Stimulated activated CD8-positive, alpha-beta memory T cell treated with anti-CD3 and anti-CD28 coated beads, Interleukin-15, amount 100 ng/mL, for 4 hours (primary cell): ENCODE measurements at regions not wholly inside any gene's neighbourhood (a gene's known extent, or its start where the extent isn't known, plus 50 kb on each side); places are given as distances from the start of the nearest gene placed in this dataset.

Source experiments
- DNase-seq, 2 donors: peaks; one replicate each; pipeline ENCODE4 v3.0.0-alpha.2; 2020; ENCODE audit warnings: low read depth in 2 of 2

DNA sequence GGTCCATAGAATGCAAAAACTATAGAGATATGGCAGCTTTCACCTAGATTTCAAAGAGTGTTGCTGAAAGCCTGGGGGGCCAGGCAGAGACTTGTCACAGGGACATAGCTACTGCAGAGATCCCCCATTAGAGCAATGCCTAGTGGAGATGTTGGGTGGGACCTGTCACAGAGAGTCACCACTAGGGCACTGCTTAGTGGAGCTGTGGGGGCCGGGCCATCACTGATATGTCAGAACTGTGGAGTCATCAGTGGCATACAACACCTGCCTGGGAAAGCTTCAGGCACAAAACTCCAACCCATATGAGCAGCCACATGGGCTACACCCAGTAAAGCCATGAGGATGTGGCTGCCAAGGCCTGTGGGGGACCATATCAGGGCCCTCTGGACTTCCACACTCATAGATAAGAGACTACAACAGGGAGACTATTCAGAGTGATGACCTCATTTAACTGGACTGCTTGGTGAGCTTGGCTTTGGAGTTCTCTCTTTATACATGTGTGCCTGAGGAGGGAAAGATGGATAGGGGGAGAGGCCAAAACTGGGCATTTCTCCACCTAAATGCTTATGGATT lies 176.3 kb downstream of the ZNF621 start:
- no peak for DNase-seq

DNA sequence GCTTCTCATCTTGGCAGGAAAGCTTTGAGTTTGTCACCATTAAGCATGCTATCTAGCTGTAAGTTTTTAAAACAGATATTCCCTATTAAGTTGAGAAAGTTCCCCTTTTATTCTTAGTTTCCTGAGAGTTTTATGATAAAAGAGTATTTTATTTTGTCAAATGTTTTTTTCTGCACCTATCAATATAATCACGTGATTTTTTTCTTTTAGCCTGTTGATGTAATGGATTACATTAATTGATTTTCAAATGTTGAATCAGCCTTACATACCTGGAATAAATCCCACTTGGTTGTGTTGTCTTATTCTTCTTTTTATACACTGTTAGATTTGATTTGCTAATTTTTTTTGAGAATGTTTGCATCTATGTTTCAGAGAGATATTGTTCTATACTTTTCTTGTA lies 179.5 kb downstream of the ZNF621 start:
- no peak for DNase-seq

DNA sequence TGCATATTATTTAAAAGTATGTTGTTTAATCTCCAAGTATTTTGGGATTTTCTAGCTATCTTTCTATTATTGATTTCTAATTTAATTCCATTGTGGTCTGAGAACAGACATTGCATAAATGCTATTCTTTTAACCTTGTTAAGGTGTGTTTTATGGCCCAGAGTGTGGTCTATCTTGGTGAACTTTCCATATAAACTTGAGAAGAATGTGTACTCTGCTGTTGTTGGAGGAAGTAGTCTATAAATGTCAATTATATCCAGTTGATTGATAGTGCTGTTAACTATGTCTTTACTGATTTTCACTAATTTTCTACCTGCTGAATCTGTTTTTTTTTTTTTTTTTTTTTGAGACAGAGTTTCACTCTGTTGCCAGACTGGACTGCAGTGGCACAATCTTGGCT lies 180.9 kb downstream of the ZNF621 start:
- no peak for DNase-seq

DNA sequence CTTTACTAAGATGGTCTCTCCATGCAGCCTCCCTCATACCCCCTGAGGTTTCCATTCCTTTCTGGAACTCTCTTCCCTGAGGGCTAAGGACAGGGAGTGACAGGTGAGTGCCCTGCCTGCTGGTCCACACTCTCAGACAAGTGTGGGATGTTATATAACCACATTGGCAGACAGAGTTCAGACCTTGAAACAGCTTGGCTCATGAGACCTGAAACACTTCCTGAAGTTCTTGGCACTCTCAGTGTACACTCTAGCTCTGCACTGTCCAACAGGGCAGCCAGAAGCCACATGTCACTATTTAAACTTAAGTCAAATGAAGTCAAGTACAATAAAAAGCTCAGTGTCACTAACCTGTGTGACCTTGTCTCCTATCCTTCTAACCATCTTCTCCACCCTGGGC lies 188.5 kb downstream of the ZNF621 start:
- DNase-seq, result no peak

DNA sequence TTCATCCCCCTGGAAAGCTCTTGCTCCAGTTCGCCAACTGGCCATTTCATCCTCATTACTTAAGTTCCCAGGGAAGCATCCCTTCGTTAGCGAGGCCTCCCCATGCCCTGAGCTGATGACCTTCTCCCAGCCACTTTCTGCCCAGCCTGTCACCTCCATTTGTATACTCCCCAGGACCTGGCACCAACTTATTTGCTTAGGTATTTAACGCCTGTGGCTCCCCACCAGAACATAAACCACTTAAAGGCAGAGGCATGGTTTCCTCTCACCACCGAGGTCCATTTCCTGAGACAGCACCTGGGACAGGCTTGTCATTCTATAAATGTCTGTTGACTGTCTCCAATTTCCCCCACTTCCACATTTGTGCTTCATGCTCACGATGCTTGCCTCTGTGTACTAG lies 189.0 kb downstream of the ZNF621 start:
- no peak for DNase-seq

DNA sequence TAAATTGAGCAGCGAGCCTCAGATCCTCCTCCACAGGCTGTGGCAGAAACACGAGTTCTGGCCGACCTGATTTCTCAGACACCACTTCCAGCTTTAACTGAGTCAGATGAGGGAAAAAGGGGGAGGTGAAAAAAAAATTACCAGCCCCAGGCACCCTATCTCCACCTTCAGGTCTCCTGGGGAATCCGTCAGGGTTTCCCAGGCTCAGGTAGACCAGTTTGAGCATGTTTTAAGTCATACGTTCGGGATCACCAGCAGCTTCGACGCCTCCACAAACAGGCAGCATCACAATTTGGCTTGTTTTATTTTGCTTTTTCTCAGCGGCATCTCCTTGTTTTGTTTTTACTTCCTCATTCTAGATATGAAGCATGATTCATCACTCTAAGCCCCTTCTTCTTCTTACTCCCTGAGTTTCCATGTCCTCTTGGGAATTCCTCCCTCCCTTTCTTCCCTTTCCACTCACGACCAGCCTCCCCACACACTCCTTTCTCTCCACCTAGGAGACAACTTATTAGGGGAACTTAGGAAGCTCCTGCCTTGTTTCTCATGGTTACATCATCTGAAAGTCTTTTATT lies 190.1 kb downstream of the ZNF621 start:
- no peak for DNase-seq

DNA sequence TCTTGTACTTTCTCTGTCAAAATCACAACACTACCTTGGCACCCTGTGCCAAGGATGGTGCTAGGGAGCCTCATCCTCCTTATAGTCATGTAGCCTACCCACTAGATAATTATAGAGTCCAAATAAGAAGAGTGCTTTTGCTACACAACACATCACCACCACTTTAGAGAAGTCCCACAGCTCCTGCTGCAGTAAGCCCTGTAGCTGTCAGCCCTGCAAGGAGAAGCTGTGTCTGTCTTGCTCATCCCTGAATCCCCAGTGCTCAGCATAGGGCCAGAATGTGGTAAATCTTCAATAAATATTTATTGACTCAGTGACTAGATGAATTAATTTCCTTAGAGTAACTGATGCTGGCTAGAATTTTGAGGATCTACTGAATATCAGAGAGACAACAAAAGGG lies 190.8 kb downstream of the ZNF621 start:
- no peak for DNase-seq

DNA sequence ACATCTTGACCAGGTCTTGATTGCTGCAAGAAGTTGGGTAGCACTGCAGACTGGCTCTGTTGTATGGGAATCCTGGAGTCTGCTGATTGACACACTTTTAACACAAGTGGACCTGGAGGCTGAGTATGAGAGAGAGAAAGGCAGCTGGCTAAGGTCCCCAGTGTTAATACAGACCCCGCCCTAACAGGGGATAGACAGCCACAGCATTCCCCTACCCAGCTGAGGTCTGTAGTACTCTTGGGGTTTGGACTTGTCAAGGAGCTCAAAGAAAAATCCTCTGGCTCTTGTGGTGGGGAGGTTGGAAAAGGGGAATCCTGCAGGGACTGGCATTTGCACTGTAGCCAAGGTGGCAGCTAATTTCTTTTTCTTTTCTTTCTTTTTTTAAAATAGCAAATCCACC lies 192.7 kb downstream of the ZNF621 start:
- no peak for DNase-seq

DNA sequence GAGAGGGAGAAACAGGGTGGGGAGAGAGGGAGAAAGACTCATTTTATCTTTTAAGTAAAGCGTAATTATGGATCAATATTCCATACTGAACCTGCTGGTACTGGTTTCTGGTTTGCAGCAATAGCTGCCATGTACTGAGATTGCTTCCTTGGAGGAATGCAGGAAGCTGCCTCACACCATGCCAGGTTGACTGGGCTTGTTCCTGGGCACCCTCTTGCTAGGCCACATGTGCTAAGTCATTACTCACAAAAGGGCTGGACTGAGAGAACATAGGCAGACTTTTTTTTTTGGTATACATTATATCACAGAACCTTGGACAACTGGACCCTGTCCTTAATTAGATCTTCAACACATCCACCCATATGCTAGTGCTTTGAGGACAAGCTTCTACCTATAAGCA lies 193.4 kb downstream of the ZNF621 start:
- DNase-seq, result no peak

DNA sequence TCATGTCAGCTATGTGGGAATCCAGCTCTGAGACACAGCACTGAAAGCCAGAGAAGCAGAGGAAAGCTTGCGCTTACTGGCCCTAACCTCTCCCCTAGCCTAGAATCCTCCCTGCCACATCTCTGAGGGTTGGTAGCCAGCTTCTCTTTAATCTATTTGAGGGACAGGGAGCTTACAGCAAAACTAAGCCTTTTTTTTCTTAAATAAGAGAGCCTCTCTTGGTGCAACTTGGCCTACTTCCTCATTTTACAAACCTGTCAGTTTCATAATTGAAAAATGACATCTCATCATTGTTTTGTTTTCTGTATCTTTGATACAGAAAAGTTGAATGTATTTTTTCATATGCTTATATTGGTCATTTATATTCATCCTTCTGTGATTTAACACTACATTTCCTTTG lies 193.9 kb downstream of the ZNF621 start:
- DNase-seq, result no peak

DNA sequence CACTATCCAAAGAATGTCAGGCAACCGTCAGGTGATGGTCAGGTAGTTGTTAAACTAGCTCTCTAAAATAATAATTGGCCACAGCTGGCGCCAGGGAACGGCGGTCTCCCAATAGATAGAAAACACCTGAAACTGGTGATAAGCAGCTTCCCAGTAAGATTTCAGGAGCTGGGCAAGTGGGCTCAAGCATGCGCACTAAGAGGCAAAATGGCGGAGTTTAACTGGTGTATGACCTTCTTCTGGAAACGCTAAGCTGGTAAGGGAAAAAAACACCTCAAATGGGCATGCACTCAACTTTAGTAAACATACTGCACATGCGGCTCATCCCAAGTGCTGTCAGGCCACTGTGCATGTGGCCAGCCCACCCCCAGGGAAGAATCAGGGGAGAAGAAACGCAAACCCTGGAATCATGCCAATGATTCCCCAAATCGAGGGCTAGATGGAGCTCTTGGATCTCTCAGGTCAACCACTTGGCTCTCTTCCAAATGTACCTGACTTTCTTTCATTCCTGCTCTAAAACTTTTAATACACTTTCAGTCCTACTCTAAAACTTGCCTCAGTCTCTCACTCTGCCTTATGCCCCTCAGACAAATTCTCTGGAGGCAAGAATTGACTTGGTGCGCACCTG lies 195.0 kb downstream of the ZNF621 start:
- no peak for DNase-seq

DNA sequence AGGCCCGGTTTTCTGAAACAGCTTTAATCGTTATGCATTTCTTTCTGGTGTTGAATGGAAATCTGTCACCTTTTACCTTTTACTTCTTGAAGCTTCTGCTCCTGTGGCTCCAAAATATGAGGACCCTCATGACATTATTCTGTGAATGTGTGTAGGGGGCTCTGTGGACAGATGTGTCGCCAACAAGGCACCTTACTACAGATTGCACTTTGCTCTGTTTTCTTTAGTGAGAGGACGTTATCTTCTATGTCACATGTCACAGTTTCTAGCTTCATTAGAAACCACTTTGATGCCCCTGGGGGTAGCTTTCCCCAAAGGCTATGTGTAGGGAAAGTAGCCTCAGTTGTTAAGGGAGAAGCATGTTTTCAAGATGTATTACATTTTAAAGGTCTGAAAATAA lies 195.6 kb downstream of the ZNF621 start:
- DNase-seq, result no peak

DNA sequence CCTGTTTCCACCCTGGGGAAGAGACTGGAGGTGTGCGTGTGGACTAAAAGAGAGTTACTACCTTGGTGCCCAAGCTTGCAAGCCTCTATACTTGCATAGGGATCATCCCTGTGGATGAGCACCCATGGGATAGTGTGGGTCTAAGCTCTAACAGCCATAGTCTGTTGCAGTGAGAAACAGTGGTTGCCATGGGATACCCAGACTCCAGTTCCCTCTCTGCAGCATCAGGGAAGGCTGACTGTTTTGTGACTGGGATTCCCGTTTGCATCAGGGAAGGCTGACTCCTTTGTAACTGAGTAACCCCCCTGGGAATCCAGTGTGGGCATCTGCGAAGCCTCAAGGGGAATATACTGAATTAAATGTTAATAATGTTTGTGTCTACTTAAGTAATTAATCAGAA lies 196.1 kb downstream of the ZNF621 start:
- no peak for DNase-seq

DNA sequence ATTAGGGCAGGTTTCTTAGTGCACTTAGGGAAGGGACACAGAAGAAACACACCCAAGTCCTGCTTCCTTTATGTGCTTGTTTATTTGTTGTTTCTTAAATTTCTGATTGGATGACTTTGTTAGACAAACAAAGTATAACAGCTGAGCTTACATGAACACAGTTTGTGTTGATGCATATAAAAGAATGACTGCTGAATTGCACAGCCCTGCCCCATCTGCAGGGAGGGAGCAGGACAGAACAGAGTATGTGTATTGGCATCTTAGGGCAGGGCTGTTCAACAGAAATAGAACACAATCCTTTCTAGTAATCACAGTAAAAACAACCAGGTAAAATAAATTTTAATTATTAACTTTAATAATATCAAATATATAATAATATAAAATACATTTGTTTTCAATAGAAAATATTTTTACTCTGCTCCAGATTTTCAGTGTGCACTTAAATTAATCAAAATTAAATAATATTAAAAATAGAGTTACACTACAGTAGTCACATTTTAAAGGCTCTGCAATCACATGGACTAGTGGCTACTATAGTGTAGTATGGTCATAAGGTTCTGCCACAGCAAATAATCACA lies 198.4 kb downstream of the ZNF621 start:
- no peak for DNase-seq

DNA sequence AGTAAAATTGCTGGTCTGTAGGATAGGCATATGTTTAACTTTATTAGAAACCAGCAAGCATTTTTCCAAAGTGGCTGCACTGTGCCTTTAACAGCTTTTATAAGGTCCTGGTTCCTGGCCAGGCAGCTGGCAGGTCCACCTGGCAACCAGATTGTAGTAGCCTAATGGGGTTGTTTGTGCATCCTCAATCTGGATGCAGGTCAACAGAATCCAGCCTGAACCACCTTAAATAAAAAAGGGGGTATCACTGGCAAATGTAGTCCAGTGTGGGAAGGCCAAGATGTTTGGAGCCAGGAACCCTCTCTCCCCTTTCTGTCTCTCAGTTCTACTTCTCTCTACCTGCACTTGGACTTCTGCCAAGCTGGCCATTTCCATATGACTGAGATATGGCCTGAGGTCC lies 200.3 kb downstream of the ZNF621 start:
- no peak for DNase-seq

DNA sequence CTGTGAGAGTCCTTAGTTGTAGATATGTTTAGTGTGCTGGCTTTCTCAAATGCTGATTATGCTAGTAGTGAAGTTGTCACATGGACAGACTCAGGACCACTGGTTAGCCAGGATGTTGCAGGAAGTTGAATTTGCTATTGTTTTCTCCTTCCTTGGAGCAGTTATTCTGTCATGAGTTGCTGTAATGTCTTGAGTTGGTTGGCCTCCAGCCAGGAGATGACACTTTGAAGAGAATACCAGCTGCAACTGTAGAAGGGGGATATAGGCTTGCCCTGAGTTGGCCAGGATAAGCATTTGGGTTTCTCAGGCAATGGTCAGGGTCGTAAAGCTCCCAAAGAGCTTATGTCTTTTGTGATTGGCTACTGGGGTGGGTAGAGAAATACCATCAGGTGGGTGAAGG lies 206.7 kb downstream of the ZNF621 start:
- no peak for DNase-seq

DNA sequence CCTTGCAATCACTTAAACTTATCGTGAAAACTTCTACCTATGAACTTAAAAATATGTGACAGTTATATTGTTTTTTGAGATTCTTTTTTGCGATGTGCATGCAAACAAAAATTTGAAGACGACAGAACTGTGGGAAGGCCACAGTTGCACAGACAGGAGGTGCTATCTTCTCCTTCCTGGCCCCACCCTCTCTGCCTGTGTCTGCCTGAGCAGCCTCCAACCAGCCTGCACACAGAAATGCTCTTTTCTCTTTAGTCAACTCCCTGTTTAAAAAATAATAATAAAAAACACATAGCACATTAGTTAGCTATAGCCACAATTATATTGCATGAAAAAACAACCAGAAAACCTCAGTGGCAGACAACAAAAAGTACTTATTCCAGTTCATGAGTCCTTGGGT lies 212.2 kb downstream of the ZNF621 start:
- no peak for DNase-seq

DNA sequence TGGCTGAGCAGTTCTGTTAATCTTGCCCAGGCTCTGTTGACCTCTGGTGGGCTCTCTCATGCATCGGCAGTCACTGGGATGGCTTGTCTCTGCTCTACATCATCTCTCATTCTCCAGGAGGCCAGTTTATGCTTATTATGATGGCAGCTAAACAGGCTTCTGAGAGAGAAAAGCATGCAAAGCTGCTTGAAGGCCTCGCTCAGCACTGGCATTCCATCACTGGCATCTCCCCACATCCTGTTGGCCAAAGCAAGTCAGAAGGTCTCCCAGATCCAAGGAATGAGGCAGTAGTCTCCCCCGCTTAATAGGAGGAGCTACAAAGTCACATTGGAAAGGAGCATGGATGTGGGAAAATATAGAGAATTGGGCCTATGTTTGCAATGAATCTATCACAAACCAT lies 212.6 kb downstream of the ZNF621 start:
- no peak for DNase-seq

DNA sequence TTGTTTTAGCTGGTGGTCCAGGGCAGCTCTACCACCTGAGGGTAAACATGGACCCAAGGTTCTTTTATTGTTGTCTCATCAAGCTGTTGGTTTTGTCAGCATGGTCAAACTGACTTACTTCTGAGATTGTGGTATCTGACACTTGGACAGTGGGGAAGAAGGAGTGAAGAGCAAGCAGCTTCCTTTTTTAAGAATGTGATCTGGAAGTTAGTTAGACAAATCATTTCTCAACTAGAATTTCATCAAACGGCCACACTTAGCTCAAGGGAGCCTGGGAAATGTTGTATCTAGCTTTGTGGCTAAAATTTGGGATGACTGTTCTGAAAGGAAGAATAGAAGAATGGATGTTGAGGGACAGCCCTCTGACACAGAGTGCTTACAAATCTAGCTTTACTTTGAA lies 215.2 kb downstream of the ZNF621 start:
- DNase-seq, result no peak

DNA sequence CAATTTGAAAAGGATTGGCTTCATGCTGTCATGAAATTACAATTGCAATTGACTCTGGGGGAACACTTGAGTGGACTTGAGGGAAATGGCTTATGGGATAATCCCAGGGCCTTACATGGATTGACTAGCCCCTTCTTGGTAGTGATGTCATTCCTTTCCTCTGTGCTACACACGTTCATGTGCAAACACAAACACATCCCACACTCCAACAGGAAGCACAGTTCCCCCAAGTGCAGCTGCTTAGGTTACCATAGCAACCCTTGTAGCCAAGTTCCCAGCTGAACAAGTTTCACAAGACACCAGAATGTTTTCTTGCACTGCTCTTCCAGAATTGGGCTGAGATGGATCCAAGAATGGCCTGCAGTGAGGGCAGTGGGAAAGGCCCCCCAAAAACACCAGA lies 217.0 kb downstream of the ZNF621 start:
- no peak for DNase-seq

DNA sequence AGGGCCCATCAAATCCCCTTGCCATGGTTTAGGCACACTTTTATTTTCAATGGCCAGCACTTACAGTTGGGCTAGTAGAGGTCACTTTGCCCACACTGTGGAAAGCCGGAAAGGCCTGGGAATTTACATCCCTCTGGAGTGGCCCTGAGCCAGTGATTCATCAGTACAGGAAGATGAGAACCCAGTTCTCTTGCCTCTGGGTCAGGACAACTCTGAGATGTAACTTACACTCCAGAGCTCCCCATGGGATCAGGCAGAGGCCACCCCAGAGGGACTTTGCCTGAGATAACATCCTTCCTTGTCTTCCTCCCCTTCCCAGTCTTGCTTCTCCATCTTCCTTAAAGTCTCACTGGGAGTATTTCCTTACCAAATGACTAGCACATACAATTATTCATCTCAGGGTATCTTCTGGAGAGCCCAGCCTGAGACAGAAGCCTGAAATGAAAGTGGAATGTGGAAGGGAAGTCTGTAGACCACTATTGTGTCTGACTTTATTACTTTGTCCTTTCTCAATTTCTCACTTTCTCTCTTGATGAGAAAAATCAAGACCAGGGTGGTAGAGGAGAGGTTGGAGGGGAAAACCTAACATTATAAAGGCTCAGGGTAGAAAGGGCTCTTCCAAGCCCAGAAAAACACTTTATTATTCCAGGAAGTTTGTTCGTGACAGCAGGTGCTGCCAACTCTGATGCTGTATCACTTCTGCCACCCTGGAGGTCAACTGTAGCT lies 220.8 kb downstream of the ZNF621 start:
- DNase-seq, result no peak

DNA sequence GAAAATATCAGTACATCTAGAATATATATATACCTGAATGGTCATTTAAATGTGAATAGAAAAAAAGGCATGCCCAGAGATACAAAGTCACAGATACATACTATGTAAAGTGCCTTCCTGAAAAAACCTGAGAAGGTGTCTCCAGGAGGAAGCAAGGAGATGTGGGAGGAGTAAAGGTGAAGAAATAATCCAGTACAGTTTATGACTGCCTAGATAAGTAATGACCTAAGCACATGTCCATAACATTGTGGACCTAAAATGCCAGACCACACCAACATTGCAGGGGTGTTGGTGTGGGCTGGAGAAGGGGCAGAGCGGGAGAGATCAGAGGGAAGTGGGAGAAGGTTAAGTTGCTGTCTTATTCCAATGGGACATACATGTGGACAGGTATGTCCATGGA lies 226.9 kb downstream of the ZNF621 start:
- DNase-seq, result no peak

DNA sequence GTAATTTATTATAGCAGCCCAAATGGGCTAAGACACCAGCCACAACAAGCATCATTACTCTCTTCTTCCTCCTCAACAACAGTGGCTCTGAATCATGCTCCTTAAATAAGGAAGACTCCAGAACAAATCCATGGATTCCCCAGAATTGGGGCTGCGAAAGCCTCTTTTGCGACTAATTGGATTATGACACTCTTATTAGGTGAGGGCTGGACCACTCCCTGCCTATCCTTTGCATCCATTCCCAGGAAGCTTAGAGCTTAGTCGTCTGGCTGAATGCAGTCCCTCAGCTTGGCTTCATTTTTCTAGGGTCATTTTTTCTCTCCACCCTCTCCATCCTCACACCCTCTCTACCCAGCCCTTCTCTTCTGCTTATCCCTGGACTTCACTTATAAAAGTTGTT lies 227.7 kb downstream of the ZNF621 start:
- DNase-seq, result no peak
